ENCODE measurements at regions not wholly inside any gene's neighbourhood (a gene's known extent, or its start where the extent isn't known, plus 50 kb on each side); places are given as distances from the start of the nearest gene placed in this dataset.

GRCh38 chr18:78683191-78684010 is 296.2 kb upstream of the SALL3 start:
- TF ChIP-seq CTCF (IDR thresholded peaks at IDR 0.05) = no peak
- intact Hi-C loops (cut with DNase I, micrococcal nuclease) = no loop called here
- no peak overlapping the region for H3K4me3 ChIP-seq
- no peak for ATAC-seq
- DNase-seq = no peak
- H3K9me3 ChIP-seq = no peaks in the 10 kb centered on the region
- H3K36me3 ChIP-seq (ENCODE audit: low read depth) = no peaks in the 10 kb centered on the region
- no peaks in the 10 kb centered on the region for H3K4me1 ChIP-seq (ENCODE audit: low read depth)

GRCh38 chr18:78685250-78685979 is 294.2 kb upstream of the SALL3 start:
- DNase-seq = no peak
- intact Hi-C loops (cut with DNase I, micrococcal nuclease) = no loop called here
- no peak for TF ChIP-seq CTCF (IDR thresholded peaks at IDR 0.05)

GRCh38 chr18:78685980-78686530 is 293.6 kb upstream of the SALL3 start:
- H3K4me3 ChIP-seq = no peak overlapping the region
- no peaks in the 10 kb centered on the region for H3K36me3 ChIP-seq (ENCODE audit: low read depth)
- intact Hi-C loops (cut with DNase I, micrococcal nuclease) = no loop called here
- DNase-seq (no peak), ATAC-seq (no peak)
- H3K4me1 ChIP-seq (ENCODE audit: low read depth) = no peaks in the 10 kb centered on the region
- no peak for TF ChIP-seq CTCF (IDR thresholded peaks at IDR 0.05)
- H3K9me3 ChIP-seq = no peaks in the 10 kb centered on the region

More at GRCh38 chr18:78685250-78685979, 294.2 kb upstream of the SALL3 start:
- no peak overlapping the region for H3K4me3 ChIP-seq
- no peaks in the 10 kb centered on the region for H3K9me3 ChIP-seq
- no peaks in the 10 kb centered on the region for H3K4me1 ChIP-seq (ENCODE audit: low read depth)
- ATAC-seq = no peak
- no peaks in the 10 kb centered on the region for H3K36me3 ChIP-seq (ENCODE audit: low read depth)

- no peaks in the 10 kb centered on the region for H3K36me3 ChIP-seq (ENCODE audit: low read depth)
- no peaks in the 10 kb centered on the region for H3K4me1 ChIP-seq (ENCODE audit: low read depth)
- no peak for TF ChIP-seq CTCF (IDR thresholded peaks at IDR 0.05)
- intact Hi-C loops (cut with DNase I, micrococcal nuclease) = no loop called here
- H3K4me3 ChIP-seq = no peak overlapping the region
- DNase-seq (no peak), ATAC-seq (no peak)
- H3K9me3 ChIP-seq = no peaks in the 10 kb centered on the region
Observed at GRCh38 chr18:78686976-78687685, 292.5 kb upstream of the SALL3 start.

- DNase-seq (no peak), ATAC-seq (no peak)
- intact Hi-C loops (cut with DNase I, micrococcal nuclease) = no loop called here
- Histone ChIP-seq H3K9me3 (no peaks in the 10 kb centered on the region), H3K4me3 (no peak overlapping the region), H3K36me3 (ENCODE audit: low read depth) (no peaks in the 10 kb centered on the region), H3K4me1 (ENCODE audit: low read depth) (no peaks in the 10 kb centered on the region)
- no peak for TF ChIP-seq CTCF (IDR thresholded peaks at IDR 0.05)
Observed at GRCh38 chr18:78687736-78688135, 291.9 kb upstream of the SALL3 start.
